ENCODE measurements at regions not wholly inside any gene's neighbourhood (a gene's known extent, or its start where the extent isn't known, plus 50 kb on each side); places are given as distances from the start of the nearest gene placed in this dataset.

GRCh38 chr3:1037631-1038030, 55.2 kb upstream of the CNTN6 start:
- Histone ChIP-seq H3K4me1 (no peaks in the 10 kb centered on the region), H3K27ac (no peak overlapping the region), H3K4me3 (no peak overlapping the region), H3K36me3 (no peaks in the 10 kb centered on the region), H3K27me3 (no peaks in the 10 kb centered on the region), H3K9me3 (peaks cover 0 to 31% (median 7%) of the 10 kb centered on the region in 4 donors)
- intact Hi-C loops (cut with DNase I; ENCODE audit: low total_unique reads): no loop called here
- no peak for TF ChIP-seq POLR2AphosphoS5 (IDR thresholded peaks at IDR 0.05)
- no peak for TF ChIP-seq EP300 (IDR thresholded peaks at IDR 0.05)
- WGBS, 5 donors: 75 to 77% (median 76%) methylated on average over 5 of the region's 5 CpGs
- no peak for DNase-seq
